ENCODE measurements at regions not wholly inside any gene's neighbourhood (a gene's known extent, or its start where the extent isn't known, plus 50 kb on each side); places are given as distances from the start of the nearest gene placed in this dataset.

DNA sequence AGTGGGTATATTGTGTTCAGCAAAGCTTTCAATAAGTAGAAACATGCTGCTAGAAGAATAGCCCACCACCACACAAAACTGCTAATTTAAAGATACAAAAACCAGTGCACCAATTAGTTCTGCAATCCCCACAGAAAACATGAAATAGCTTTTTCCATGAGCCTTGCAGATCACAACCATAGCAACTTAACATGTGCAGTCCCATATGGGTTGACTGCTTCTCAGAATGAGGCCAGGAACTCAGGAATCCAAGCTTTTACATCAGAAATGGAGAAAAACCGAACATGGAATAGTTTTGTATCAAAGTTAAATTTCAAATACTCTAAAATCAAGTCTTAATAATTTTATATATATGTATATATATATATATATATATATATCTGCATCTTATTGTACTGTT is 66.6 kb upstream of the IQCM start:
- TF ChIP-seq, protein P1, sequence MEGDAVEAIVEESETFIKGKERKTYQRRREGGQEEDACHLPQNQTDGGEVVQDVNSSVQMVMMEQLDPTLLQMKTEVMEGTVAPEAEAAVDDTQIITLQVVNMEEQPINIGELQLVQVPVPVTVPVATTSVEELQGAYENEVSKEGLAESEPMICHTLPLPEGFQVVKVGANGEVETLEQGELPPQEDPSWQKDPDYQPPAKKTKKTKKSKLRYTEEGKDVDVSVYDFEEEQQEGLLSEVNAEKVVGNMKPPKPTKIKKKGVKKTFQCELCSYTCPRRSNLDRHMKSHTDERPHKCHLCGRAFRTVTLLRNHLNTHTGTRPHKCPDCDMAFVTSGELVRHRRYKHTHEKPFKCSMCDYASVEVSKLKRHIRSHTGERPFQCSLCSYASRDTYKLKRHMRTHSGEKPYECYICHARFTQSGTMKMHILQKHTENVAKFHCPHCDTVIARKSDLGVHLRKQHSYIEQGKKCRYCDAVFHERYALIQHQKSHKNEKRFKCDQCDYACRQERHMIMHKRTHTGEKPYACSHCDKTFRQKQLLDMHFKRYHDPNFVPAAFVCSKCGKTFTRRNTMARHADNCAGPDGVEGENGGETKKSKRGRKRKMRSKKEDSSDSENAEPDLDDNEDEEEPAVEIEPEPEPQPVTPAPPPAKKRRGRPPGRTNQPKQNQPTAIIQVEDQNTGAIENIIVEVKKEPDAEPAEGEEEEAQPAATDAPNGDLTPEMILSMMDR (IDR thresholded peaks at IDR 0.05 in 4 of 5, conservative IDR thresholded peaks at IDR 0.05 in 1 of 5): no peak
- TF ChIP-seq POLR2A (IDR thresholded peaks at IDR 0.05): no peak

All from gastrocnemius medialis (tissue), 4 donors.